ENCODE measurements at regions not wholly inside any gene's neighbourhood (a gene's known extent, or its start where the extent isn't known, plus 50 kb on each side); places are given as distances from the start of the nearest gene placed in this dataset.

- TF ChIP-seq CTCF (IDR thresholded peaks at IDR 0.05): no peak
These were observed 241.0 kb upstream of the SNX7 start for GRCh38 chr1:98420376-98421084.

GRCh38 chr1:98417820-98418219 lies 243.7 kb upstream of the SNX7 start:
- no peak for TF ChIP-seq CTCF (IDR thresholded peaks at IDR 0.05)

- no peak for TF ChIP-seq CTCF (IDR thresholded peaks at IDR 0.05)
These were observed 251.4 kb upstream of the SNX7 start for GRCh38 chr1:98410082-98410481.

GRCh38 chr1:98406352-98407088 lies 255.0 kb upstream of the SNX7 start:
- TF ChIP-seq CTCF (IDR thresholded peaks at IDR 0.05): no peak

- no peak for TF ChIP-seq CTCF (IDR thresholded peaks at IDR 0.05)
These were observed 255.9 kb upstream of the SNX7 start for GRCh38 chr1:98405581-98406074.

- no peak for TF ChIP-seq CTCF (IDR thresholded peaks at IDR 0.05)
These were observed 256.7 kb upstream of the SNX7 start for GRCh38 chr1:98404866-98405265.

- TF ChIP-seq CTCF (IDR thresholded peaks at IDR 0.05): no peak
These were observed 257.5 kb upstream of the SNX7 start for GRCh38 chr1:98403963-98404480.
